NT2/D1 (cell line): ENCODE measurements at regions not wholly inside any gene's neighbourhood (a gene's known extent, or its start where the extent isn't known, plus 50 kb on each side); places are given as distances from the start of the nearest gene placed in this dataset.

Source experiments
- SUZ12 ChIP-seq: IDR thresholded peaks from 2 replicates; pipeline ENCODE4 v1.6.1; 2011; ENCODE audit not compliant: insufficient read length, insufficient read depth; ENCODE audit errors: extremely low read depth
- YY1 ChIP-seq: IDR thresholded peaks from 2 replicates; pipeline ENCODE4 v1.6.1; 2011; ENCODE audit not compliant: insufficient read length, insufficient read depth
- ZNF274 ChIP-seq: IDR thresholded peaks from 2 replicates; pipeline ENCODE4 v1.6.1; 2011; ENCODE audit warnings: mild to moderate bottlenecking, low read depth, low read length

- TF ChIP-seq ZNF274: no peak
- TF ChIP-seq YY1: no peak
- TF ChIP-seq SUZ12: no peak
Observed at GRCh38 chr10:91042069-91042468, 121.2 kb upstream of the ANKRD1 start.
